HG02642 (cell line): ENCODE measurements at regions not wholly inside any gene's neighbourhood (a gene's known extent, or its start where the extent isn't known, plus 50 kb on each side); places are given as distances from the start of the nearest gene placed in this dataset.

Source experiments
- ATAC-seq: cut with Tn5 transposase; IDR thresholded peaks from one replicate; pipeline ENCODE4 v1.9.1; 2021; ENCODE audit warnings: mild to moderate bottlenecking; ENCODE audit not compliant: unreplicated experiment, poor library complexity

DNA sequence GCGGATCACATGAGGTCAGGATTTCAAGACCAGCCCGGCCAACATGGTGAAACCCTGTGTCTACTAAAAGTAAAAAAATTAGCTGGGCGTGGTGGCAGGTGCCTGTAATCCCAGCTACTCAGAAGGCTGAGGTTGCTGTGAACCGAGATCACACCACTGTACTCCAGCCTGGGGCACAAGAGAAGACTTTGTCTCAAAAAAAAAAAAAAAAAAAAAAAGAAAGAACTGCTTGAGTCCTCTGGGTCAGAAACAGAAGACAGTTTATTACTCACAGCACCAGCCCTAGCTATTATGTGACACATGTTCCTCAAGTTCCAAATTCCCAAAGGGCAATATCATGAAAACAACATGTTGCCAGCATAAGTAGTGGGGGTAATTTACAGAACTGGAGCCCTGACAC, 1014.1 kb upstream of the RAG2 start:
- no peak for ATAC-seq

DNA sequence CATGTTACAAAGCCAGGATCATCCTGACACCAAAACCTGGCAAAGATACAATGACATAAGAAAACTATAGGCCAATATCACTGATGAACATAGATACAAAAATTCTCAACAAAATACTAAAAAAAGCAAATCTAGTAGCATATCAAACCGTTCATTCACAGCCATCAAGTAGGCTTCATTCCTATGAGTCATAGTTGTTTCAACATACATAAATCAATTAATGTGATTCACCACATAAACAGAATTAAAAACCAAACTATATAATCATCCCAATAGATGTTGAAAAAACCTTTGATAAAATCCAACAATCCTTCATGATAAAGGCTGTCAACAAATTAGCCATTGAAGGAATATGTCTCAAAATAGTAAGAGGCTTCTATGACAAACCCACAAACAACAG, 1007.2 kb upstream of the RAG2 start:
- ATAC-seq: no peak

DNA sequence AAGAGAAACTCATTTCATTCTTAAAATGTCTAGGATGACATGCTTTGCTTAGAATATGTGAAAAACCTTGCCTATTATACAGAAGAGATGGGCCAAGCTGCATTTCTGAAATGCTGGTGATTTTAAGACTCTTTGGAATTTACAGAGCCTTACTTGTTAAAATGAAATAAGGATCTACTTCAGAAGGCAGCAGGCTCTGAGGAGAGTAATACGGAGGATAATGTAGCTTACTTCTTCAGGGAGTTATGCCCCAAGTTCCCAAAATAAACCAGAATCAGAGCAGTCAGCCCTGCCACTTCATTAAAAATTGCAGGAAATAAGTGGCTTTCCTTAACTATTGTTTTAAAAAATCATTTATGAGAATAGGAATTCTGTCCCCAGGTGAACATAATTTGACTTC, 1000.3 kb upstream of the RAG2 start:
- ATAC-seq: no peak

GRCh38 chr11:37597776-37598175, 999.7 kb upstream of the RAG2 start:
- no peak for ATAC-seq

DNA sequence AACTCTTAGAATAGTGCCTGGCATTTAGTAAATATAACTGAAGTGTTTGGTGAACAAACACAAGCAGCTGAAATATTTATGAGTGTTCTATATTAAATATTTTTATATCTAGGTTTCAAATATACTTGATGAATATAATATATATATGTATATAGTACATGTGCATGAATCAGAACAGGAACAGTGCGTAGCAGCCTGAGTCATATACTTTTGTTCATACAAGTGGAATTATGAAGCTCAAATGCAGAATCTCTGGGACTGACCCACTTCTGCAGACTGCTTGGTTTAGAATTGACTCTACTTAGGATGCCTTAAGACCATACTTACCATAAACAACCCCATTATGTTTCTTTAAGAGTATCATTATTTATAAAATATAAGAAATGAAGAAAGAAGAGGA, 997.8 kb upstream of the RAG2 start:
- ATAC-seq: no peak

DNA sequence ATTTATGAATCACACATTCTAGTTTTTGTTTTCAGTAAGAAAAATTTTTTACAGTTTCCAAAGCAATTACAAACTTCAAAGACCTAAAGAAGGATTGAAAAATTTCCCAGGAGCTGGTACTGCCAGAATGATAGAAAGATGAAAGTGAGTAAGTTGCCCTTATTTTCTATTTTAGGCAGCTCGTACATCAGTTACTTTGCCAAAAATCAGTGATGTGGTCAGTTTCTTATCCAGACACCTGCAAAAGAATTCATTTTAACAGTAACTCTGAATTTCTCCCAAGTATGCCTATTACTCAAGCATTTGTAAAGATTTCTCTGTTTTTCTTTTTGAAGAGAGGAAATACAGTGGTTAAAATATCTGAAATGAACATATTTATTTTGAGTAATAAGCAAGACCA, 976.3 kb upstream of the RAG2 start:
- ATAC-seq: no peak

- no peak for ATAC-seq
Observed at GRCh38 chr11:37572491-37573171, 974.6 kb upstream of the RAG2 start.

DNA sequence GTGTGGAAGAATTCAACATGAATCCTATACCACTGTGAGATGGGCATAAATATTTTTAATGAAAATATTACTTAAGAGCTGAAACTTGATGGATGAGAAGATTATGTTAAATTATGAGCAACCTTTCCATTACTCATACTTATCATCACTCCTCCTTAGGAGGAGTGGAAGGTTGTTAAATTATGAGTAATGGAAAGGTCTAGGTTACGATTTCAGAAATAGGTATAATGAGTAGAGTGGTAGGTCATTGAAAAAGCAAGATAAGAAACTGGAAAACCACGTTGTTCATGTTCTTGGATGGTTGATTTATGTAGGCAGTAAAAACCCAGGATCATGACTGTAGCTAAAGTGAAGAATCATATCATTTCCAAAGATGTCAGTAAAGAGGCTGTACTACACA, 973.2 kb upstream of the RAG2 start:
- ATAC-seq: no peak

GRCh38 chr11:37560991-37561390, 963.0 kb upstream of the RAG2 start:
- ATAC-seq: no peak

- no peak for ATAC-seq
Observed at GRCh38 chr11:37560346-37560745, 962.3 kb upstream of the RAG2 start.

DNA sequence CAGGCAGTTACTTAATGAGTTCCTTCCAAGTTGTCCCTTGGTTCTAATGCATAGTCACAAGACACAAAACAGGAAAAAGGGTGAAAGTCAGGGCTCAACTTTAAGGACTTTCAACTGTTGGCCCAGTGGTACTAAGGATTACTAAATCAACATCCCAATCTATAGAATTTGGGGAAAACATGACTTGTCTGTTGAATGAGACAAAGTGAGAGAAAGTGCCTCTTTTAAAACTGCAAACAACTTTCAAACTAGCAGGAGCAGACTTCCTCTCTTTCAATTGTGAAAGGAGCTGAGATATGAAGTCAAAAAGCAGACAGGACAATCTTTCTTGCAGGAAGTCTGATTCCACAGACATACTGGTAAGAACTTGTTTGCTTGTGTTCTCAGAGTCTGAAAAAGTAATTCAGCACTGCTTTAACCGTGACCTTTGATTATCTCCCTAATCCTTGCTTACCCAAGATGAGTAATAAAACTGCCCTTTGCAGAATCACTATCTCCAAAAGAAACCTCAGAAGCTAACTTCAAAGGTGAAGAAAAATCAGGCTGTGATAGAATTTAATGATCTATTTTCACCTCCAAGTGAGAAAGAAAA, 960.7 kb upstream of the RAG2 start:
- ATAC-seq: no peak

GRCh38 chr11:37557990-37558389, 960.0 kb upstream of the RAG2 start:
- no peak for ATAC-seq

- ATAC-seq: no peak
Observed at GRCh38 chr11:37552284-37552683, 954.2 kb upstream of the RAG2 start.

GRCh38 chr11:37544491-37544890, 946.5 kb upstream of the RAG2 start:
- ATAC-seq: no peak

DNA sequence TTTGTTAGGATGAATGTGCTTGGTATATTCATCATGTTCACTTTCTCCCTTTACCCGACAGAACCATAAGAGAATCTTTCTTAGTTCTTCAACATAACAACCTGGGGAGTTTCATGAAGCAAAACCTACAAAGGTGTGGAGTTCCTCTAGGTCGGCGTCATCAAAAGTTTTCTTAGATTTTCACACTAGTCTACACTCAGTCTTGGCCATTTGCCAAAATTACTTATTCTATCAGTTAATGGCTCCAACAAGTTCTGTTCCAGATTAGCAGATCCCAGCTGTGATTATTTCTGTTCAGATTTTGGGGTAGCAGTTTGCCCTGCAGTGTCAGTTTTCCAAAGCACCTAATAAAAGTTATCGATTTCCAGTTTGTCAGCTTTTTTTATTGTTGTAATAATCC, 935.8 kb upstream of the RAG2 start:
- no peak for ATAC-seq

GRCh38 chr11:37533087-37533486, 935.1 kb upstream of the RAG2 start:
- ATAC-seq: no peak

DNA sequence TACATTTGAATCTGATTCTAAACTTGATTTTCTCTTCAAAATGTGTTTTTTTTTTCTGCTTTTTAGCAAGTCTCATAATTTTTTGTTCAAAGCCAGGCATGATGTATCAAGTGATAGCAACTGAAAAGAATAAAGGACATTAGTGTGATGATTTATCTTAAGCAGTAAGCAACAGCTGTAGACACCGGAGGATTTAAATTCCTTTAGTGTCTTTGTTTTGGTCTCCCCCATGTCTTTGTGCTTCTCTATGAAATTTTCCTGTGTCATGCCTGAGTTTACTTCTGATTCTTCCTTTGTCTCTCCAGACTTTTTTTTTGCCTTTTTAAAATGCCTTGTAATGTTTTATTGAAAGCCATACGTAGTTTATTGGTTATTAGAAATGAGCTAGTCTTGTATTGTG, 934.2 kb upstream of the RAG2 start:
- ATAC-seq: no peak

DNA sequence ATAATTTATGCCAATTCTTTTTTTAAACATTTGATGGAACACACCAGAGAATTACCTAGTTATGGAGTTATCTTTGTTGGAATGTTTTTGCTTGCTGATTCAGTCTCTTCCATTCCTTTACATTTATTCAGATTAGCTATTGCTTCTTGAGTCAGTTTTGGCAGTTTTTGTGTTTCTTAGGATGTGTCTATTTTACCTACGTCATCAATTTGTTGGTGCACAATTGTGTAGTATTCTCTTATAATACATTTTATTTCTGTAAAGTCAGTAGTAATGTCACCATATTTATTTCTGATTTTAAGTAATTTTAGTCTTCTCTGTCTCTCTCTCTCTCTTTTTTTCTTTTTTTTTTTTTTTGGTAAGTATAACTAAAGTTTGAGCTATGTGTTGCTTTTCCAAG, 929.5 kb upstream of the RAG2 start:
- no peak for ATAC-seq

GRCh38 chr11:37525336-37525735, 927.3 kb upstream of the RAG2 start:
- no peak for ATAC-seq

- no peak for ATAC-seq
Observed at GRCh38 chr11:37519781-37520180, 921.7 kb upstream of the RAG2 start.

DNA sequence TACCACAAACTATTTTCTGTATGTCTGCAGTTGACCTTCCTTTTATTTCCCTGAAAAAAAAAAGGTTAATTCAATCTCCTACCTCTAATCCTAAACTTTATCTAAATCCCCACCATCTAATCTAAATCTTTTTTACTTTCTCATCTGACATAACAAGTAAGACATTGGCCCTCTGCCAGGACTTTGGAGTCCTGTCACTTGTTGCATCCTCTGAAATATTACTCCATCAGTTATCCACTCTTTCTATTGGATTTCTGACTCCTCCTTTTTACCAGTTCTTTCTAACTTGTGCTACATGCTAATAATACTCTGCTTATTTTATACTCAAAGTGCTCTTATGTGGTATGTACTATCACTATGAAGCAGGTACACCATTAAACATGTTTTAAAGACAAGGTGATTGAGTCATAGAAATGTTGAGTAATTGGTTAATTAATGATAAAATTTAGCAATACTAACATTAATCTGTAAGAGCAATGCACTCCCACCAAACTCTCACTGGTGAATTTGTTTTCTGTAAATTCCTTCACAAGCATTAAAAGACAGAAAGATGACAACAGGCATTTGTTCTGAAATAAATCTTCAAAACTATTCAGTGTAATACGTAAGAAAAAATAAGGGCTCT, 914.2 kb upstream of the RAG2 start:
- no peak for ATAC-seq

- ATAC-seq: no peak
Observed at GRCh38 chr11:37511425-37511933, 913.4 kb upstream of the RAG2 start.
